Kidney (tissue), 13 donors: ENCODE measurements at regions not wholly inside any gene's neighbourhood (a gene's known extent, or its start where the extent isn't known, plus 50 kb on each side); places are given as distances from the start of the nearest gene placed in this dataset.

Source experiments
- DNase-seq, 5 donors: peaks; one replicate each; pipeline ENCODE4 v3.0.0-alpha.2; 2013 to 2020
- FAIRE-seq: peaks from 2 replicates; lab custom pipeline; 2012; peaks lifted over from hg19 to GRCh38; lab: Jason Lieb, UNC
- H3K27ac ChIP-seq, 2 donors: one replicate each; pipeline ENCODE4 v1.7.0; 2013; ENCODE audit warnings: low read depth in 2 of 2, low read length in 2 of 2, inconsistent platforms in 1 of 2
- H3K27me3 ChIP-seq: one replicate; pipeline ENCODE4 v1.7.1; 2013; ENCODE audit warnings: low read length, inconsistent platforms; ENCODE audit not compliant: control insufficient read depth, insufficient read depth
- H3K36me3 ChIP-seq, 3 donors: one replicate each; pipeline versions ENCODE4 v1.7.0 to v1.7.1; 2013; ENCODE audit warnings: low read length in 3 of 3, control low read depth in 1 of 3, inconsistent platforms in 1 of 3; ENCODE audit not compliant: insufficient read depth in 3 of 3, control insufficient read depth in 2 of 3
- H3K4me1 ChIP-seq, 3 donors: one replicate each; pipeline versions ENCODE4 v1.7.0 to v1.7.1; 2013; ENCODE audit warnings: low read length in 3 of 3, inconsistent platforms in 1 of 3, low read depth in 1 of 3; ENCODE audit not compliant: control insufficient read depth in 2 of 3, insufficient read depth in 2 of 3
- H3K4me3 ChIP-seq, 3 donors: one replicate each; pipeline versions ENCODE4 v1.7.0 to v1.8.1; 2013; ENCODE audit warnings: low read length in 3 of 3, control low read depth in 1 of 3, inconsistent platforms in 1 of 3
- H3K9ac ChIP-seq, 3 donors: one replicate each; pipeline versions ENCODE4 v1.7.0 to v1.7.1; 2013; ENCODE audit warnings: low read length in 3 of 3, control low read depth in 1 of 3, inconsistent platforms in 1 of 3
- H3K9me3 ChIP-seq, 3 donors: one replicate each; pipeline versions ENCODE4 v1.7.0 to v1.7.1; 2013; ENCODE audit warnings: low read length in 3 of 3, control low read depth in 1 of 3, inconsistent platforms in 1 of 3; ENCODE audit not compliant: control insufficient read depth in 2 of 3, insufficient read depth in 1 of 3
- CTCF ChIP-seq: IDR thresholded peaks from 3 replicates; pipeline ENCODE4 v1.5.1; 2012; ENCODE audit warnings: mild to moderate bottlenecking, moderate library complexity, borderline replicate concordance; ENCODE audit not compliant: insufficient read depth; ENCODE audit errors: extremely low read depth
- intact Hi-C: fragments of 100-400 bp; cut with DNase I; formaldehyde crosslinking; loops from one replicate; pipeline ENCODE4 v1.11.1; 2022
- donor health status: control.
- donor health status: control.
- donor health status: control.
- donor health status: control.
- donor health status: control.
- donor health status: DM: yes; HTN: yes; CAD: no.
- donor health status: Normal renal cell carcinoma (clear cell type).

GRCh38 chr6:27760464-27760863 lies 151.7 kb downstream of the OR2B2 start:
- H3K4me1 ChIP-seq: no peaks in the 10 kb centered on the region
- H3K36me3 ChIP-seq: no peaks in the 10 kb centered on the region
- H3K9ac ChIP-seq: no peak overlapping the region
- DNase-seq (no peak), FAIRE-seq (no peak)
- intact Hi-C loops: no loop called here
- no peak overlapping the region for H3K27ac ChIP-seq
- TF ChIP-seq CTCF: no peak
- H3K4me3 ChIP-seq: no peak overlapping the region
- H3K9me3 ChIP-seq: no peaks in the 10 kb centered on the region
- no peaks in the 10 kb centered on the region for H3K27me3 ChIP-seq

- no peaks in the 10 kb centered on the region for H3K27me3 ChIP-seq
Observed at GRCh38 chr6:27759930-27760329, 152.3 kb downstream of the OR2B2 start.

GRCh38 chr6:27758491-27758890 lies 153.7 kb downstream of the OR2B2 start:
- H3K27me3 ChIP-seq: no peaks in the 10 kb centered on the region
- intact Hi-C loops: no loop called here

More at GRCh38 chr6:27759930-27760329, 152.3 kb downstream of the OR2B2 start:
- DNase-seq (peak in 2 of 5 donors; percentile 63 to 67), FAIRE-seq (no peak)
- intact Hi-C loops: no loop called here
- no peak for TF ChIP-seq CTCF
- no peaks in the 10 kb centered on the region for H3K9me3 ChIP-seq
- no peaks in the 10 kb centered on the region for H3K4me1 ChIP-seq
- no peak overlapping the region for H3K9ac ChIP-seq
- no peak overlapping the region for H3K27ac ChIP-seq
- H3K36me3 ChIP-seq: no peaks in the 10 kb centered on the region
- no peak overlapping the region for H3K4me3 ChIP-seq

More at GRCh38 chr6:27758491-27758890, 153.7 kb downstream of the OR2B2 start:
- no peak for TF ChIP-seq CTCF
- no peaks in the 10 kb centered on the region for H3K4me1 ChIP-seq
- no peaks in the 10 kb centered on the region for H3K36me3 ChIP-seq
- DNase-seq (no peak), FAIRE-seq (no peak)
- no peak overlapping the region for H3K4me3 ChIP-seq
- H3K9ac ChIP-seq: no peak overlapping the region
- no peak overlapping the region for H3K27ac ChIP-seq
- H3K9me3 ChIP-seq: no peaks in the 10 kb centered on the region
